EL (cell line): ENCODE measurements at regions not wholly inside any gene's neighbourhood (a gene's known extent, or its start where the extent isn't known, plus 50 kb on each side); places are given as distances from the start of the nearest gene placed in this dataset.
"Not testable (repeated sequence)": the region's sequence is repeated elsewhere in the genome, so short reads cannot be mapped to it uniquely, and the experiment has no call there.

Source experiments
- DNase-seq: peaks from one replicate; pipeline ENCODE4 v3.0.0-alpha.2; 2016

- DNase-seq = no peak
These were observed 1352.9 kb upstream of the CHAC2 start for GRCh38 chr2:52414561-52415295.

- not testable (repeated sequence) for DNase-seq
These were observed 1358.1 kb upstream of the CHAC2 start for GRCh38 chr2:52409308-52410118.

- DNase-seq = no peak
These were observed 1361.6 kb upstream of the CHAC2 start for GRCh38 chr2:52405980-52406379.

GRCh38 chr2:52404866-52405265 is 1362.7 kb upstream of the CHAC2 start:
- no peak for DNase-seq

- DNase-seq = no peak
These were observed 1363.6 kb upstream of the CHAC2 start for GRCh38 chr2:52404046-52404445.

GRCh38 chr2:52402128-52402527 is 1365.5 kb upstream of the CHAC2 start:
- no peak for DNase-seq

- no peak for DNase-seq
These were observed 1364.9 kb upstream of the NRXN1 start for GRCh38 chr2:52396836-52397235.

GRCh38 chr2:52395912-52396311 is 1364.0 kb upstream of the NRXN1 start:
- DNase-seq = no peak

GRCh38 chr2:52391621-52392020 is 1359.7 kb upstream of the NRXN1 start:
- DNase-seq = no peak

- no peak for DNase-seq
These were observed 1358.7 kb upstream of the NRXN1 start for GRCh38 chr2:52390651-52391050.

GRCh38 chr2:52387937-52388590 is 1356.1 kb upstream of the NRXN1 start:
- DNase-seq = no peak

GRCh38 chr2:52386433-52387030 is 1354.6 kb upstream of the NRXN1 start:
- DNase-seq = no peak

GRCh38 chr2:52383541-52383940 is 1351.6 kb upstream of the NRXN1 start:
- DNase-seq = no peak

- DNase-seq = no peak
These were observed 1337.2 kb upstream of the NRXN1 start for GRCh38 chr2:52369178-52369577.

- DNase-seq = no peak
These were observed 1336.2 kb upstream of the NRXN1 start for GRCh38 chr2:52368141-52368540.

GRCh38 chr2:52365946-52366345 is 1334.0 kb upstream of the NRXN1 start:
- DNase-seq = no peak

- DNase-seq = no peak
These were observed 1324.6 kb upstream of the NRXN1 start for GRCh38 chr2:52356556-52356955.

- DNase-seq = no peak
These were observed 1315.4 kb upstream of the NRXN1 start for GRCh38 chr2:52347292-52347691.

GRCh38 chr2:52345676-52346075 is 1313.7 kb upstream of the NRXN1 start:
- DNase-seq = no peak

GRCh38 chr2:52345082-52345481 is 1313.2 kb upstream of the NRXN1 start:
- DNase-seq = no peak

- no peak for DNase-seq
These were observed 1311.9 kb upstream of the NRXN1 start for GRCh38 chr2:52343706-52344266.

- DNase-seq = no peak
These were observed 1311.1 kb upstream of the NRXN1 start for GRCh38 chr2:52343010-52343409.

GRCh38 chr2:52342458-52342857 is 1310.5 kb upstream of the NRXN1 start:
- no peak for DNase-seq
